Caco-2 (cell line): ENCODE measurements at regions not wholly inside any gene's neighbourhood (a gene's known extent, or its start where the extent isn't known, plus 50 kb on each side); places are given as distances from the start of the nearest gene placed in this dataset.

ENCODE experiments used
- BruUV-seq: library from RNA; stranded (reverse); fragments of 400-500 nt; replicated peaks from 2 replicates; lab custom pipeline; 2021; lab: Mats Ljungman, UMichigan
- CTCF ChIA-PET: fragments of 300-600 bp; sonication (Branson Sonifier 250); formaldehyde crosslinking; loops from one replicate; lab custom pipeline; 2022; ENCODE audit warnings: antibody characterized with exemption; lab: Charles Lee
- POLR2A ChIA-PET: fragments of 300-600 bp; sonication (Branson Sonifier 250); formaldehyde crosslinking; loops from one replicate; lab custom pipeline; 2022; ENCODE audit warnings: antibody characterized with exemption; lab: Charles Lee
- DNase-seq, 2 experiments: peaks; one replicate each; pipeline versions ENCODE4 v3.0.0 to v3.0.0-alpha.2; 2020 to 2022
- H3K27me3 ChIP-seq: replicated peaks from 2 replicates; pipeline ENCODE4 v1.6.0; 2011; ENCODE audit warnings: low read length; ENCODE audit not compliant: control insufficient read depth, insufficient read depth
- H3K36me3 ChIP-seq: 2 replicates; pipeline ENCODE4 v1.5.1; 2011; ENCODE audit warnings: low read length; ENCODE audit not compliant: control insufficient read depth, insufficient read depth
- H3K4me1 ChIP-seq: fragments of 250-450 bp; sonication (Bioruptor Pico); 2 replicates; pipeline ENCODE4 v1.5.1; 2020; ENCODE audit warnings: mild to moderate bottlenecking
- H3K4me3 ChIP-seq: 2 replicates; pipeline ENCODE4 v1.5.1; 2011; ENCODE audit warnings: low read depth, mild to moderate bottlenecking, control low read depth, low read length
- H3K9me3 ChIP-seq: fragments of 250-450 bp; sonication (Bioruptor Pico); 2 replicates; pipeline ENCODE4 v1.5.1; 2020; ENCODE audit warnings: mild to moderate bottlenecking, moderate library complexity
- H3K27ac Mint-ChIP-seq: one replicate; pipeline ENCODE4 v1.8.0; 2022; ENCODE audit warnings: mixed read lengths; ENCODE audit not compliant: unreplicated experiment
- H3K27me3 Mint-ChIP-seq: one replicate; pipeline ENCODE4 v1.8.0; 2022; ENCODE audit warnings: mixed read lengths; ENCODE audit not compliant: insufficient read depth, unreplicated experiment
- H3K36me3 Mint-ChIP-seq: one replicate; pipeline ENCODE4 v1.8.0; 2022; ENCODE audit warnings: mild to moderate bottlenecking, mixed read lengths; ENCODE audit not compliant: insufficient read depth, unreplicated experiment
- H3K4me1 Mint-ChIP-seq: one replicate; pipeline ENCODE4 v1.8.0; 2022; ENCODE audit warnings: low read depth, mixed read lengths; ENCODE audit not compliant: unreplicated experiment
- H3K4me3 Mint-ChIP-seq: one replicate; pipeline ENCODE4 v1.8.0; 2022; ENCODE audit warnings: mild to moderate bottlenecking, moderate library complexity, mixed read lengths; ENCODE audit not compliant: unreplicated experiment
- H3K9me3 Mint-ChIP-seq: one replicate; pipeline ENCODE4 v1.8.0; 2022; ENCODE audit warnings: mixed read lengths; ENCODE audit not compliant: unreplicated experiment
- intact Hi-C: fragments of 100-400 bp; cut with micrococcal nuclease; formaldehyde crosslinking; loops from one replicate; pipeline ENCODE4 v1.10.0; 2022; ENCODE audit not compliant: unreplicated experiment
- TF ChIP-seq, protein P1 (sequence below), 2 experiments: fragments of 200-600 bp in 1 of 2; IDR thresholded peaks; 1 replicate in 1 of 2; 2 replicates in 1 of 2; pipeline versions ENCODE4 v1.5.1 to v1.8.0; 2011 to 2022; ENCODE audit warnings: antibody characterized with exemption in 1 of 2, control low read depth in 1 of 2, inconsistent platforms in 1 of 2, low read depth in 1 of 2, low read length in 1 of 2, mild to moderate bottlenecking in 1 of 2, moderate library complexity in 1 of 2; ENCODE audit not compliant: insufficient read depth in 1 of 2, severe bottlenecking in 1 of 2, unreplicated experiment in 1 of 2

DNA sequence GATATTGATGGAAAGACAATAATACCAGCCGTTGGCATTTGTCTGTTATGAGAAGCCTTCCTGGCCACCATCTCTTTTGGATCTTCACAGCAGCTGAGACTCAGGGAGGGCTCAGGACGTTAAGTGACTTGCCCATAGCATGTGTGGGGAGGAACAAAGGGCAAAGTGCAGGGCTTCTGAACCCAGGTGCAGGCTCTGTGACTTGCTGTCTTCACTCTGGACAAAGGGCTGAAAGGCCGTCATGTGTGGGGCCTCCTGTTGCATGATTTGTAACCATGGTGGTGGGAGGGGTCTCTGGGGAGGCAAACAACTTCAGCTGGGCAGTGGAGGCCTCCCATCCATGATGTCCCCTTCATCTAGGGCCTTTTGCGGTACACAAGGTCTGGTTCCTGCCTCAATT is 65.5 kb upstream of the SIX2 start:
- Histone ChIP-seq H3K36me3 (no peaks in the 10 kb centered on the region), H3K4me1 (no peaks in the 10 kb centered on the region), H3K9me3 (no peaks in the 10 kb centered on the region), H3K4me3 (no peak overlapping the region), H3K27me3 (no peaks in the 10 kb centered on the region)
- TF ChIP-seq, protein P1, sequence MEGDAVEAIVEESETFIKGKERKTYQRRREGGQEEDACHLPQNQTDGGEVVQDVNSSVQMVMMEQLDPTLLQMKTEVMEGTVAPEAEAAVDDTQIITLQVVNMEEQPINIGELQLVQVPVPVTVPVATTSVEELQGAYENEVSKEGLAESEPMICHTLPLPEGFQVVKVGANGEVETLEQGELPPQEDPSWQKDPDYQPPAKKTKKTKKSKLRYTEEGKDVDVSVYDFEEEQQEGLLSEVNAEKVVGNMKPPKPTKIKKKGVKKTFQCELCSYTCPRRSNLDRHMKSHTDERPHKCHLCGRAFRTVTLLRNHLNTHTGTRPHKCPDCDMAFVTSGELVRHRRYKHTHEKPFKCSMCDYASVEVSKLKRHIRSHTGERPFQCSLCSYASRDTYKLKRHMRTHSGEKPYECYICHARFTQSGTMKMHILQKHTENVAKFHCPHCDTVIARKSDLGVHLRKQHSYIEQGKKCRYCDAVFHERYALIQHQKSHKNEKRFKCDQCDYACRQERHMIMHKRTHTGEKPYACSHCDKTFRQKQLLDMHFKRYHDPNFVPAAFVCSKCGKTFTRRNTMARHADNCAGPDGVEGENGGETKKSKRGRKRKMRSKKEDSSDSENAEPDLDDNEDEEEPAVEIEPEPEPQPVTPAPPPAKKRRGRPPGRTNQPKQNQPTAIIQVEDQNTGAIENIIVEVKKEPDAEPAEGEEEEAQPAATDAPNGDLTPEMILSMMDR (IDR thresholded peaks at IDR 0.05; ENCODE audit: insufficient read depth in 1 of 2, low read depth in 1 of 2, low read length in 1 of 2, severe bottlenecking in 1 of 2, unreplicated experiment in 1 of 2): no peak
- no peak overlapping the region for H3K4me3 Mint-ChIP-seq
- H3K4me1 Mint-ChIP-seq: no peaks in the 10 kb centered on the region
- H3K27me3 Mint-ChIP-seq: peaks cover 5% of the 10 kb centered on the region
- POLR2A ChIA-PET: no interaction called here
- H3K36me3 Mint-ChIP-seq: no peaks in the 10 kb centered on the region
- BruUV-seq: no TSS peak
- intact Hi-C loops: no loop called here
- DNase-seq: no peak
- H3K9me3 Mint-ChIP-seq: no peaks in the 10 kb centered on the region
- CTCF ChIA-PET: interaction anchor here (0.6 kb wide), 1 partner anchor 437 kb away, joined by 4 read pairs; no protein-coding TSS in a partner anchor
- H3K27ac Mint-ChIP-seq: no peak overlapping the region

DNA sequence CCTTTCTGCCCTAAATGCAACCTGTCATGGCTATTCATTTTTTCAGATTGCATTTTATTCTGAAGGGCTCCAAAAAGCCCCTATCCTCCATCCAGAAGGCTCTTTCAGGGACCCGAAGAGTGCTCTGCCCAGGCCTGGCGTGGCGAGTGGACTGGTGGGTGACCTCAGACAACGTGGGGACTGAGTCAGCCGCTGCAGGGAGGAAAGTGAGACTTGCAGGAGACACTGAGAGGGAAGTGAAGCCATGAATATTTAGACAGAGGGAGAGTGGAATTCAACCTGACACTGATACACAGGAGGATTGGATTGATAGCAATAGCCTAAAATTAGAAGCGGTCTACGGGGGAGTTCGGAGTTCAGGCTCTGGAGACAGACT is 63.6 kb upstream of the SIX2 start:
- Histone ChIP-seq H3K9me3 (no peaks in the 10 kb centered on the region), H3K36me3 (no peaks in the 10 kb centered on the region), H3K4me3 (no peak overlapping the region), H3K27me3 (no peaks in the 10 kb centered on the region), H3K4me1 (no peaks in the 10 kb centered on the region)
- Mint-ChIP-seq H3K4me1 (no peaks in the 10 kb centered on the region), H3K27ac (no peak overlapping the region), H3K4me3 (no peak overlapping the region), H3K36me3 (no peaks in the 10 kb centered on the region), H3K9me3 (no peaks in the 10 kb centered on the region), H3K27me3 (peaks cover 5% of the 10 kb centered on the region)
- DNase-seq: no peak
- no TSS peak for BruUV-seq
- POLR2A ChIA-PET: no interaction called here
- TF ChIP-seq, protein P1 (IDR thresholded peaks at IDR 0.05; ENCODE audit: insufficient read depth in 1 of 2, low read depth in 1 of 2, low read length in 1 of 2, severe bottlenecking in 1 of 2, unreplicated experiment in 1 of 2): no peak
- intact Hi-C loops: no loop called here
- CTCF ChIA-PET: no interaction called here

DNA sequence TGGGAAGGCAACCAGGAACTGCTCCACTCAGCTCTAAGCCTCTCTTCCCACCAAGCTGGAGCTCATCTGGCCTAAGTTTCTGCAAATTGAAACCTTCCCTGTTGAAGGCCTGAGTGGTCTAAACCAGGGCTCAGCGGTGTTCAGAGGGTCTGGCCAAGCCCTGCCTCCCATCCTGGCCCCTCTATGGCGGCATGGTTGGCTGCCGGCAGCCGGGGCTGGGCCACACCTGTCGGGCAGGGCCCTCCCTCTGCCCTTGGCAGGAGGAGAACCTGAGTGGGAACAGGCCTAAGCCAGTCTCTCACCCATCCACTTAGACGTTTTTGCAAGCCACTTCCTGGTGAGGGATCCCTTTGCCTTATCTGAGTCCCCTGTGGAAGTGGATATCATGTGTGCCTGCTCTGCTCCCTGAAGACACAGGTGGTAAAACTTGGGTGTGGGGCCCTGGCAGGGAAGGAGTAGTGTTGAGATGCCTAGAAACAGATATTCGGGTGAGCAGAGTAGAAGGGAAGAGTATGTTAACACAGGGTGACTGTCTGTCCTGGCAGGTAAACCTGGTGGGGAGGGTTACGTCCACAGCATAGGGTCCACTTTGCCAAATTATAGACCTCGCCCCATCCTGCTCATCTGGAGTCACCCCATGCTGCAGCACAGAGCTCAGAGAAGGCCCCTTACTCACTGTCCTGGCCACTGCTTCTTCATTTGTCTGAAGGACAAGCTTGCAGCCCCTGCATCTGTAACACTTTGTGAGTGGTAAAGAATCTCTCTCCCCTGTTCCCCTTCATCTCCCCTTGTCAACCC is 63.0 kb upstream of the SIX2 start:
- TF ChIP-seq, protein P1 (IDR thresholded peaks at IDR 0.05; ENCODE audit: insufficient read depth in 1 of 2, low read depth in 1 of 2, low read length in 1 of 2, severe bottlenecking in 1 of 2, unreplicated experiment in 1 of 2): no peak
- DNase-seq: no peak
- H3K4me1 Mint-ChIP-seq: no peaks in the 10 kb centered on the region
- H3K27ac Mint-ChIP-seq: no peak overlapping the region
- Histone ChIP-seq H3K36me3 (no peaks in the 10 kb centered on the region), H3K4me1 (no peaks in the 10 kb centered on the region), H3K27me3 (no peaks in the 10 kb centered on the region; the same call in 1 of the 2 replicates), H3K9me3 (no peaks in the 10 kb centered on the region), H3K4me3 (no peak overlapping the region)
- no peaks in the 10 kb centered on the region for H3K36me3 Mint-ChIP-seq
- POLR2A ChIA-PET: no interaction called here
- CTCF ChIA-PET: no interaction called here
- no peaks in the 10 kb centered on the region for H3K9me3 Mint-ChIP-seq
- H3K4me3 Mint-ChIP-seq: no peak overlapping the region
- intact Hi-C loops: no loop called here
- H3K27me3 Mint-ChIP-seq: peaks cover 5% of the 10 kb centered on the region
- BruUV-seq: no TSS peak
